Endodermal cell (in vitro differentiated cells): ENCODE measurements at regions not wholly inside any gene's neighbourhood (a gene's known extent, or its start where the extent isn't known, plus 50 kb on each side); places are given as distances from the start of the nearest gene placed in this dataset.

Source experiments
- DNase-seq: peaks from one replicate; pipeline ENCODE4 v3.0.0-alpha.2; 2017
- H3K27ac ChIP-seq: 2 replicates; pipeline ENCODE4 v1.5.1; 2013; ENCODE audit warnings: mild to moderate bottlenecking, low read depth, low read length, moderate library complexity
- H3K27me3 ChIP-seq: 2 replicates; pipeline ENCODE4 v1.6.1; 2013; ENCODE audit warnings: mild to moderate bottlenecking, low read length, moderate library complexity; ENCODE audit not compliant: insufficient read depth, control insufficient read depth, poor library complexity, severe bottlenecking
- H3K36me3 ChIP-seq: 2 replicates; pipeline ENCODE4 v1.7.0; 2013; ENCODE audit warnings: mild to moderate bottlenecking, low read length, moderate library complexity; ENCODE audit not compliant: control insufficient read depth, insufficient read depth
- H3K4me1 ChIP-seq: one replicate; pipeline ENCODE4 v1.7.0; 2013; ENCODE audit warnings: low read length; ENCODE audit not compliant: control insufficient read depth, insufficient read depth
- H3K4me3 ChIP-seq: 2 replicates; pipeline ENCODE4 v1.5.1; 2013; ENCODE audit warnings: mild to moderate bottlenecking, low read length, moderate library complexity
- H3K9ac ChIP-seq: 2 replicates; pipeline ENCODE4 v1.6.1; 2013; ENCODE audit warnings: mild to moderate bottlenecking, low read length, moderate library complexity; ENCODE audit not compliant: poor library complexity, severe bottlenecking; ENCODE audit errors: extremely low read depth
- H3K9me3 ChIP-seq: 2 replicates; pipeline ENCODE4 v1.6.1; 2013; ENCODE audit warnings: mild to moderate bottlenecking, low read length, moderate library complexity; ENCODE audit not compliant: control insufficient read depth
- H3K27ac Mint-ChIP-seq: 2 replicates; pipeline ENCODE4 v1.8.0; 2020; ENCODE audit warnings: mixed read lengths
- H3K27me3 Mint-ChIP-seq: 2 replicates; pipeline ENCODE4 v1.8.0; 2021; ENCODE audit warnings: mild to moderate bottlenecking, mixed read lengths; ENCODE audit not compliant: insufficient read depth
- H3K36me3 Mint-ChIP-seq: 2 replicates; pipeline ENCODE4 v1.8.0; 2020; ENCODE audit warnings: low read depth, mixed read lengths
- H3K4me1 Mint-ChIP-seq: 2 replicates; pipeline ENCODE4 v1.8.0; 2020; ENCODE audit warnings: mixed read lengths
- H3K4me3 Mint-ChIP-seq: 2 replicates; pipeline ENCODE4 v1.8.0; 2020; ENCODE audit warnings: mild to moderate bottlenecking, moderate library complexity, mixed read lengths
- H3K9me3 Mint-ChIP-seq: 2 replicates; pipeline ENCODE4 v1.8.0; 2020; ENCODE audit warnings: mild to moderate bottlenecking, mixed read lengths
- CTCF ChIP-seq: fragments of 200-600 bp; sonication (generic); conservative IDR thresholded peaks from 2 replicates; pipeline ENCODE4 v1.5.0; 2021; ENCODE audit warnings: antibody characterized with exemption, mild to moderate bottlenecking
- WGBS, 2 experiments: methylation state at CpG; one replicate each; pipeline versions ENCODE4 v1.1.5 to v1.1.7; 2013; ENCODE audit warnings: missing lambda C conversion rate in 2 of 2, mixed read lengths in 1 of 2; ENCODE audit not compliant: insufficient coverage in 1 of 2, insufficient read length in 1 of 2; 5-methylcytosine and 5-hydroxymethylcytosine counted together

DNA sequence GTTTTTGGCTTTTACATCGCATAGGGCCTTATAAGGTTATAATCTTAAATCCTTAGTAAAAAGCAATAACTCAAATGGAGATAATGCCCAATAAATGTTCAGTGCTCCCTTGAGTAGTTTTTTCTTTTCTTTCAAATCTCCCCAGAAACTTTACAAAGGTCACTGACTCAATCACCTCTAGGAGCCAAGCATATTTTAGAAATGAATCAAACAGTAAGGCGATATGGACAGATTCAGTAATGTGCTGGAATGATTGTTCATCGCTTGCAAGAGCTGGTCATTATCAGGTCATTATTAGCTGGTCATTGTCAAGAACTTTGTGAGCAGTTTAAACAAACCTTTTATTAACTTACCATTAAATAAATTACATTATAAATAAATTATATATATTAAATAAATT lies 130.4 kb upstream of the SLIT3 start:
- H3K27me3 ChIP-seq = no peaks in the 10 kb centered on the region
- TF ChIP-seq CTCF = no peak
- H3K4me3 ChIP-seq = no peak overlapping the region
- no peak overlapping the region for H3K27ac Mint-ChIP-seq
- H3K9ac ChIP-seq = no peak overlapping the region
- no peaks in the 10 kb centered on the region for H3K9me3 ChIP-seq
- H3K9me3 Mint-ChIP-seq = no peaks in the 10 kb centered on the region
- no peak overlapping the region for H3K4me3 Mint-ChIP-seq
- no peaks in the 10 kb centered on the region for H3K36me3 Mint-ChIP-seq
- 87% methylated on average over 3 of the region's 3 CpGs; no CpG with 5 or more reads in 1 of the 2 experiments for WGBS, 2 experiments
- no peak for DNase-seq
- peaks cover 10% of the 10 kb centered on the region for H3K4me1 Mint-ChIP-seq
- H3K36me3 ChIP-seq = no peaks in the 10 kb centered on the region
- H3K27me3 Mint-ChIP-seq = no peaks in the 10 kb centered on the region
- H3K27ac ChIP-seq = no peak overlapping the region
- H3K4me1 ChIP-seq = no peaks in the 10 kb centered on the region

DNA sequence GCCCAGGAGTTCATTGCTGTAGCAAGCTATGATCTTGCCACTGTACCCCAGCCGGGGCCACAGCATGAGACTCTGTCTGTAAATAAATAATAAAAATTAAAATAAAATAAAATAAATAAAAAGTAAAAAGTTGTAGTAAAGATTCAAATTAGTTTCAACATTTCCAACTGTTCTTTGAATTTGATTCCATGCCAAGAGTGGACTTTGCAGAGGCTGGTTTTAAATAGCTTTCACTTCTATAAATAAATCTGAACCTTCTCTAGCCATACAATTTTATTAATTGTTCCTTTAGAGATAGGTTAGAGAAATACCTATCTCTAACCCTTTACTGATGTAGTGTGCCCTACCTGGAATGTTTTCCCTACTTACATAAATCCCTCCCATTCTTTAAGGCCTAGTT lies 129.7 kb upstream of the SLIT3 start:
- WGBS, 2 experiments = no CpG with 5 or more reads among the region's 1 CpG
- Mint-ChIP-seq H3K4me3 (no peak overlapping the region), H3K4me1 (peaks cover 12% of the 10 kb centered on the region), H3K9me3 (no peaks in the 10 kb centered on the region), H3K27me3 (no peaks in the 10 kb centered on the region), H3K36me3 (no peaks in the 10 kb centered on the region), H3K27ac (no peak overlapping the region)
- Histone ChIP-seq H3K4me3 (no peak overlapping the region), H3K4me1 (no peaks in the 10 kb centered on the region), H3K9ac (no peak overlapping the region), H3K9me3 (no peaks in the 10 kb centered on the region), H3K36me3 (no peaks in the 10 kb centered on the region), H3K27me3 (no peaks in the 10 kb centered on the region), H3K27ac (no peak overlapping the region)
- TF ChIP-seq CTCF = no peak
- no peak for DNase-seq

GRCh38 chr5:169429044-169429443 lies 128.1 kb upstream of the SLIT3 start:
- H3K9me3 Mint-ChIP-seq = no peaks in the 10 kb centered on the region
- DNase-seq = no peak
- Histone ChIP-seq H3K4me3 (no peak overlapping the region), H3K4me1 (no peaks in the 10 kb centered on the region), H3K36me3 (no peaks in the 10 kb centered on the region), H3K27ac (no peak overlapping the region), H3K9ac (no peak overlapping the region), H3K9me3 (no peaks in the 10 kb centered on the region), H3K27me3 (no peaks in the 10 kb centered on the region)
- 90 to 100% methylated on average over 1 to 2 of the region's 2 CpGs for WGBS, 2 experiments
- H3K36me3 Mint-ChIP-seq = no peaks in the 10 kb centered on the region
- H3K27me3 Mint-ChIP-seq = no peaks in the 10 kb centered on the region
- TF ChIP-seq CTCF = no peak
- peaks cover 13% of the 10 kb centered on the region for H3K4me1 Mint-ChIP-seq
- H3K27ac Mint-ChIP-seq = no peak overlapping the region
- H3K4me3 Mint-ChIP-seq = no peak overlapping the region
